Erythroblast (primary cell): ENCODE measurements at regions not wholly inside any gene's neighbourhood (a gene's known extent, or its start where the extent isn't known, plus 50 kb on each side); places are given as distances from the start of the nearest gene placed in this dataset.

Experiments used
- GATA1 ChIP-seq: IDR thresholded peaks from 2 replicates; pipeline ENCODE4 v1.6.1; 2011; ENCODE audit warnings: low read depth, mild to moderate bottlenecking, control low read depth, low read length, moderate library complexity
- POLR2A ChIP-seq: IDR thresholded peaks from 2 replicates; pipeline ENCODE4 v1.6.1; 2011; ENCODE audit warnings: mild to moderate bottlenecking, low read length

- TF ChIP-seq POLR2A = no peak
- no peak for TF ChIP-seq GATA1
Observed at GRCh38 chr2:192513575-192513974, 318.8 kb upstream of the TMEFF2 start.
